SU-DHL-6 (cell line): ENCODE measurements at regions not wholly inside any gene's neighbourhood (a gene's known extent, or its start where the extent isn't known, plus 50 kb on each side); places are given as distances from the start of the nearest gene placed in this dataset.

ENCODE experiments used
- EZH2phosphoT487 ChIP-seq: fragments of 200-600 bp; sonication (generic), shearing (Covaris generic); conservative IDR thresholded peaks from 2 replicates; pipeline ENCODE4 v1.6.1; 2018; ENCODE audit warnings: mild to moderate bottlenecking, antibody characterized with exemption, low read length, moderate library complexity, mixed read lengths
- TF ChIP-seq, protein P1 (sequence below): fragments of 200-600 bp; sonication (generic); IDR thresholded peaks from one replicate; pipeline ENCODE4 v1.5.1; 2017; ENCODE audit warnings: antibody characterized with exemption, mild to moderate bottlenecking, low read length, moderate library complexity; ENCODE audit not compliant: insufficient read depth, poor library complexity, severe bottlenecking

DNA sequence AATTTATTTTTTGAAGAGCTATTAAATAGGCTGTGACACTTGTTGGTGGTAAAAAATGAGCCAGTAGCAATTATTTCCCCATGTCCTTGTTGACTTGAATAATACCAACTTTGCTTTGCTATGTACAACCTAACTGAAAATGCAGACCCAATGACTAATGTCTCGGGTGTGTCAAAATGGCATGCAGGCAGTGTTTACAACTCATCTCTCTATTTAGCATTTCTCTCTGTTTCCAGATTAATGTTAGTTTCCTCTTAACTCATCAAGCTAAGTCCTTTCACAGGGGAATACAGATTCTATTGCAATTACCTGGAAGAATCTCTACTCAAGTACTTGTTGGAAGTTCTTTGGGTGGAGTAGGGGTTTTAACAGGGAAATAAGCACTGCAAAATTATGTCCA, 504.4 kb downstream of the BCKDHB start:
- TF ChIP-seq, protein P1, sequence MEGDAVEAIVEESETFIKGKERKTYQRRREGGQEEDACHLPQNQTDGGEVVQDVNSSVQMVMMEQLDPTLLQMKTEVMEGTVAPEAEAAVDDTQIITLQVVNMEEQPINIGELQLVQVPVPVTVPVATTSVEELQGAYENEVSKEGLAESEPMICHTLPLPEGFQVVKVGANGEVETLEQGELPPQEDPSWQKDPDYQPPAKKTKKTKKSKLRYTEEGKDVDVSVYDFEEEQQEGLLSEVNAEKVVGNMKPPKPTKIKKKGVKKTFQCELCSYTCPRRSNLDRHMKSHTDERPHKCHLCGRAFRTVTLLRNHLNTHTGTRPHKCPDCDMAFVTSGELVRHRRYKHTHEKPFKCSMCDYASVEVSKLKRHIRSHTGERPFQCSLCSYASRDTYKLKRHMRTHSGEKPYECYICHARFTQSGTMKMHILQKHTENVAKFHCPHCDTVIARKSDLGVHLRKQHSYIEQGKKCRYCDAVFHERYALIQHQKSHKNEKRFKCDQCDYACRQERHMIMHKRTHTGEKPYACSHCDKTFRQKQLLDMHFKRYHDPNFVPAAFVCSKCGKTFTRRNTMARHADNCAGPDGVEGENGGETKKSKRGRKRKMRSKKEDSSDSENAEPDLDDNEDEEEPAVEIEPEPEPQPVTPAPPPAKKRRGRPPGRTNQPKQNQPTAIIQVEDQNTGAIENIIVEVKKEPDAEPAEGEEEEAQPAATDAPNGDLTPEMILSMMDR = no peak
- no peak for TF ChIP-seq EZH2phosphoT487
